ENCODE measurements at regions not wholly inside any gene's neighbourhood (a gene's known extent, or its start where the extent isn't known, plus 50 kb on each side); places are given as distances from the start of the nearest gene placed in this dataset.

DNA sequence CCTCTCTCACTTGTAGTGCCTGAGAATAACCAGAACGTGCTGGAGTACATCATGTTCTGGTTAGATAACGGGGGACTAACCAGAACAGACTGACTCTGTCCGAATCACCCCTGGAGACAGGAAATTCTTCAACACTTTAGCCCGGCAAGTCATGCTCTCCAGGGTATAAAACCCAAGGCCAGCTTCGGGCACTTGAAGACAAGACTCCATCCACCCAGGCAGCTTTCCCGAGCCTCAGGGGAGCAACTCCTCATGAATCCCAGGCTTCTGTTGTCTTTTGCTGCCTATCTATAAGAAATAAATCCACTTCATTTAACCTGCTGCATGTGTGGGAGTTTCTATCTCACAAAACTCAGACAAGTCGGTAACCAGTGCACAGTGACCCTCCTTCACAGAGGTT lies 99.6 kb downstream of the KCNF1 start:
- TF ChIP-seq CTCF (IDR thresholded peaks at IDR 0.05) (no peak), POLR2A (IDR thresholded peaks at IDR 0.05) (no peak)
